Brain microvascular endothelial cell (primary cell): ENCODE measurements at regions not wholly inside any gene's neighbourhood (a gene's known extent, or its start where the extent isn't known, plus 50 kb on each side); places are given as distances from the start of the nearest gene placed in this dataset.

ENCODE experiments used
- DNase-seq: peaks from one replicate; pipeline ENCODE4 v3.0.0-alpha.2; 2020
- H3K27ac ChIP-seq: fragments of 250-450 bp; sonication (Bioruptor Pico); 2 replicates; pipeline ENCODE4 v1.5.1; 2020; ENCODE audit warnings: mild to moderate bottlenecking, moderate library complexity
- H3K27me3 ChIP-seq: fragments of 250-450 bp; sonication (Bioruptor Pico); replicated peaks from 2 replicates; pipeline ENCODE4 v1.5.1; 2020; ENCODE audit warnings: mild to moderate bottlenecking
- H3K36me3 ChIP-seq: fragments of 250-450 bp; sonication (Bioruptor Pico); replicated peaks from 2 replicates; pipeline ENCODE4 v1.5.1; 2020; ENCODE audit warnings: mild to moderate bottlenecking
- H3K4me3 ChIP-seq: 2 replicates; pipeline ENCODE4 v1.5.1; 2011; ENCODE audit warnings: low read depth, mild to moderate bottlenecking, control low read depth, low read length, moderate library complexity
- in situ Hi-C: cut with HindIII; loops from 2 replicates; pipeline ENCODE4 v1.10.0; 2017; ENCODE audit warnings: low sequenced_read_pairs, low pct_ligation_motif_present
- TF ChIP-seq, protein P1 (sequence below): IDR thresholded peaks from 2 replicates; pipeline ENCODE4 v1.5.1; 2011; ENCODE audit warnings: low read depth, mild to moderate bottlenecking, moderate library complexity, low read length, control low read depth, inconsistent platforms; ENCODE audit errors: missing control alignments

DNA sequence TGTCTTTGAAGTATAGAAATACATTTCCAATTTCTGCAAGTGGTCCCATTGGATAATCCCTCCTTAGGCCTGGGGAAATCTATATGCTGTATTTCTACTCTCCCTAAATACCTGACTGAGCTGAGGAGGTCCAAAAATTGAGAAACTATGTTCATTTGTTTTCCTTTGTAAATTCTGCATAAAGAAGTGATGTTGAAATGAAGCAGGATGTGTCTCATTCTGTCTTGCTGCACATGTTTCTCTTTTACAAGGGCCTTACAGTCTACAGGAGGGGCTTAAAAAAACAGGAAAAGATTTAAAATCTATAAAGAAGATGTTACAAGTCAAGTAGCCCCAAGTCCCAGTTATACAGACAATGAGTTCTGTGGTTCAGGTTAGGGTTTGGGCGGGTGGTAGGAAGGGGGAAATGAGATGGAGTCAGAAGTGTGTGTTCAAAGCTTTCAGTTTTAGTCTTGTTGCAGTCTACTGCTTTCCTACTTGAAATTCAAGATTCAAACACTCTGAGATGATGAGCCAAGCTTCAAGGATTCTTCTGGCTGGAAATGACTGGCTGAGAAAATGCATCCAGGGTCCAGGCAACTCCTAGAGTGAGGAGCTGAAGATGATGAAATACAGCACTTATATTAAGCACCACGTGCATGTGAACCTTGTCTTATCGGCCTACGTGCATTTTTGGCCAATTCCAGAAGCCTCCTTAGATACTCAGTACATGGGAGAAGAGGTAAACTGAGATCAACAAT is 146.3 kb upstream of the CELF4 start:
- no peak for DNase-seq
- in situ Hi-C loops: no loop called here
- no peak overlapping the region for H3K4me3 ChIP-seq
- no peaks in the 10 kb centered on the region for H3K27me3 ChIP-seq
- H3K36me3 ChIP-seq: no peaks in the 10 kb centered on the region
- H3K27ac ChIP-seq: no peak overlapping the region
- TF ChIP-seq, protein P1, sequence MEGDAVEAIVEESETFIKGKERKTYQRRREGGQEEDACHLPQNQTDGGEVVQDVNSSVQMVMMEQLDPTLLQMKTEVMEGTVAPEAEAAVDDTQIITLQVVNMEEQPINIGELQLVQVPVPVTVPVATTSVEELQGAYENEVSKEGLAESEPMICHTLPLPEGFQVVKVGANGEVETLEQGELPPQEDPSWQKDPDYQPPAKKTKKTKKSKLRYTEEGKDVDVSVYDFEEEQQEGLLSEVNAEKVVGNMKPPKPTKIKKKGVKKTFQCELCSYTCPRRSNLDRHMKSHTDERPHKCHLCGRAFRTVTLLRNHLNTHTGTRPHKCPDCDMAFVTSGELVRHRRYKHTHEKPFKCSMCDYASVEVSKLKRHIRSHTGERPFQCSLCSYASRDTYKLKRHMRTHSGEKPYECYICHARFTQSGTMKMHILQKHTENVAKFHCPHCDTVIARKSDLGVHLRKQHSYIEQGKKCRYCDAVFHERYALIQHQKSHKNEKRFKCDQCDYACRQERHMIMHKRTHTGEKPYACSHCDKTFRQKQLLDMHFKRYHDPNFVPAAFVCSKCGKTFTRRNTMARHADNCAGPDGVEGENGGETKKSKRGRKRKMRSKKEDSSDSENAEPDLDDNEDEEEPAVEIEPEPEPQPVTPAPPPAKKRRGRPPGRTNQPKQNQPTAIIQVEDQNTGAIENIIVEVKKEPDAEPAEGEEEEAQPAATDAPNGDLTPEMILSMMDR: no peak

DNA sequence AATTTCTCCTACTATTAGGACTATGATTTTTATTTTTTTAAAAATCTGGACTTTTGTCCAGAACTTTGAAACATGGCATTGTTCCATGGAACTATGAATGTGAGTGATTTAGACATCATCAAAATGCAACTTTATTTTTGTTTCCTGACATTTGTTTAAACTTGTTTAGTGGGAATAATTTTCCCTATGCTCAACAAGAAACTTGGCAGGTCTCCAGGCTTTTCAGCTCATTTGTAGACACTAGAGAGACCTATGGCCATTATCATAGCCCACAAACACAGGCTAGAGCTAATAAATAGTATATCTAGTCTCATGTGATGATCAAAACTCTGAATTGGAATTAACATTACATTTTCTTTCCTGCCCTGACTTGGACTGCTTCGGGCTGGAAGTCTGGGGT is 145.1 kb upstream of the CELF4 start:
- H3K27ac ChIP-seq: no peak overlapping the region
- DNase-seq: no peak
- TF ChIP-seq, protein P1: no peak
- no peaks in the 10 kb centered on the region for H3K36me3 ChIP-seq
- no peak overlapping the region for H3K4me3 ChIP-seq
- in situ Hi-C loops: no loop called here
- no peaks in the 10 kb centered on the region for H3K27me3 ChIP-seq

DNA sequence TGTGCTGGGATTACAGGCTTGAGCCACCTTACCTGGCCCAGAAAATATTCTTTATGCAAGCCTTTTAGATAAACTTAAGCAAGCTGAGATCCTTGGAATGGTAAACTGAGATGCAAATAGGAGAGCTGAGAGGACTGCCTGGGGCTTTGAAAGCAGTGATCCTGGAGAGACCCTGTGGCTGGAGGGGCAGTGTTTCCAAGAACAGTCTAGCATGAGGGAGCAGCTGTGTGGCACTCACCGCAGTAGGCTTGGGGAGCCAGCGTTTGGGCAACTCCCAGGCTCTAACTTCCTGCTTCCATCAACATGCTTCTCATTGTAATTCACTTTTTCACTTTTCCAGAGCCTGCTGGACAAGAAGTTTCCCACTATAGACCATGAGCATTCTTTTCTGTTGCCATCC is 144.1 kb upstream of the CELF4 start:
- no peak overlapping the region for H3K27ac ChIP-seq
- TF ChIP-seq, protein P1: no peak
- no peaks in the 10 kb centered on the region for H3K27me3 ChIP-seq
- in situ Hi-C loops: no loop called here
- DNase-seq: no peak
- no peaks in the 10 kb centered on the region for H3K36me3 ChIP-seq
- H3K4me3 ChIP-seq: no peak overlapping the region

DNA sequence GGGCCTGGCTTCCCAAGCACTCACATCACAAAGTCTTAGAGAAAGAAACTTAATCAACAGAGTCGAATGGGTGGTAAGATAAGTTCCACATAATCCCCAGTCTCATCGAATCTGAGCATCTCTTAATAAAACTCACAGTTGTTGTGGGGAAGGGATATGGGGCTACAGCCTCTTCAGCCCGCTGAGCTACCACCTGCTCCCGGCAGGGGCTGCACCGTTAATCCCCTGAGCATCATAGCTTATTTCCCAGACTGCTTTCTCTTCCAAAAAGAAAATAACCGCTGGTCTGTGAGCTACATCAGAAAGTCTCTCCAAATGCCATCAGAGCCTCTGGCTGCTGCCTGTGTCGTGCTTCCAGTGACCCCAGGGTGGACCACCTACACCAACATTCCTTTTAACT is 139.4 kb upstream of the CELF4 start:
- H3K27me3 ChIP-seq: no peaks in the 10 kb centered on the region
- no peak for DNase-seq
- H3K4me3 ChIP-seq: no peak overlapping the region
- in situ Hi-C loops: no loop called here
- no peak overlapping the region for H3K27ac ChIP-seq
- TF ChIP-seq, protein P1: no peak
- H3K36me3 ChIP-seq: no peaks in the 10 kb centered on the region

DNA sequence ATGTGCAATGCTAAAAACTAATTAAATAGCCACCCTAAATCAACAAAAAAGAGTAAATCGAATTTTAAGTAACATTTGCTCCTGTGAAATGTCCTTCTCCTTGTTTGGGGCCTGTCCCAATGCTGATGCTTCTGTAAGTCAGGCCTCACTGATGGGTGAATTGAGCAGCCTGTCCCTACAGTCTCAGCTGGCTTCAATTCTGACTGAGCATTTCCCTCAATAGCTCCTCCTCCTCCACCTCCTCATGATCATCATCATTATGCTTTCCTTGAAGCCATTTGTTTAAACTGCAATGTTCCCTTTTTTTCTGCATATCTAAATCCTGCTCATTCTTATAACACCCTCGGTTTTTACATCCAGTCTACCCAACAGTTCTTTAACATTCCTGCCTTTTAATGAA is 137.2 kb upstream of the CELF4 start:
- Histone ChIP-seq H3K4me3 (no peak overlapping the region), H3K36me3 (no peaks in the 10 kb centered on the region), H3K27ac (no peak overlapping the region), H3K27me3 (no peaks in the 10 kb centered on the region)
- in situ Hi-C loops: no loop called here
- TF ChIP-seq, protein P1: no peak
- no peak for DNase-seq

DNA sequence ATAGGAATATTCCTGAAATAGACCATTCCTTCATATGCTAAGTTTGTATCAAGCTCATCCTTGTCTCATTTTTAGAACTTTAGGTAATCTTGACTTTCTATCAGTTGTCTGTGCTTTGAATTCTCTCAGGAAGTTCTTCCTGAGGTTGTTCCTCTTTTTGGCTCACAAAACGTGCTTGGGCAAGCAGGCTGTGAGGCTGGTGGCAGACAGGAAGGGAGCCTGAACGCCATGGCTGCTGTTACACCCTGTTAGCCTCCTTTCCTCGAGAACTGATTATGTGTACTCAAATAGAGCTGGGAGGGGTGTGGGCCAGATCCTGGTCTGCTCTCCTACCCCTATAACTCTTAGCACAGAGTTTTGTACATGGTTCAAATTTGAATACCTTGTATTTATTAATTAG is 136.4 kb upstream of the CELF4 start:
- Histone ChIP-seq H3K4me3 (no peak overlapping the region), H3K27ac (no peak overlapping the region), H3K27me3 (no peaks in the 10 kb centered on the region), H3K36me3 (no peaks in the 10 kb centered on the region)
- TF ChIP-seq, protein P1: no peak
- DNase-seq: no peak
- in situ Hi-C loops: no loop called here
